Cardiac muscle cell (in vitro differentiated cells and primary cell): ENCODE measurements at regions not wholly inside any gene's neighbourhood (a gene's known extent, or its start where the extent isn't known, plus 50 kb on each side); places are given as distances from the start of the nearest gene placed in this dataset.
"Not testable (repeated sequence)": the region's sequence is repeated elsewhere in the genome, so short reads cannot be mapped to it uniquely, and the experiment has no call there.

ENCODE experiments used
- DNase-seq, 2 donors: peaks; one replicate each; pipeline versions ENCODE4 v3.0.0 to v3.0.0-alpha.2; 2010 to 2017; ENCODE audit warnings: low read depth in 1 of 2, low spot score in 1 of 2
- H3K27ac ChIP-seq: fragments of 200-600 bp; sonication (generic); 2 replicates; pipeline ENCODE4 v1.5.1; 2016
- H3K27me3 ChIP-seq: fragments of 200-600 bp; sonication (generic); 2 replicates; pipeline ENCODE4 v1.6.0; 2016; ENCODE audit warnings: control low read depth
- H3K36me3 ChIP-seq: fragments of 200-600 bp; sonication (generic); 2 replicates; pipeline ENCODE4 v1.5.1; 2016; ENCODE audit warnings: control low read depth
- H3K4me1 ChIP-seq: fragments of 200-600 bp; sonication (generic); 2 replicates; pipeline ENCODE4 v1.8.1; 2017; ENCODE audit warnings: low read depth, mild to moderate bottlenecking, mixed run types
- H3K4me3 ChIP-seq: fragments of 200-600 bp; sonication (generic); 2 replicates; pipeline ENCODE4 v1.5.1; 2016; ENCODE audit warnings: mild to moderate bottlenecking
- H3K9me3 ChIP-seq: fragments of 200-600 bp; sonication (generic); 2 replicates; pipeline ENCODE4 v1.5.1; 2017; ENCODE audit warnings: low read depth, mild to moderate bottlenecking, control low read depth
- TF ChIP-seq, protein P1 (sequence below): IDR thresholded peaks from 2 replicates; pipeline ENCODE4 v1.5.1; 2012; ENCODE audit warnings: low read depth, mild to moderate bottlenecking, low read length

DNA sequence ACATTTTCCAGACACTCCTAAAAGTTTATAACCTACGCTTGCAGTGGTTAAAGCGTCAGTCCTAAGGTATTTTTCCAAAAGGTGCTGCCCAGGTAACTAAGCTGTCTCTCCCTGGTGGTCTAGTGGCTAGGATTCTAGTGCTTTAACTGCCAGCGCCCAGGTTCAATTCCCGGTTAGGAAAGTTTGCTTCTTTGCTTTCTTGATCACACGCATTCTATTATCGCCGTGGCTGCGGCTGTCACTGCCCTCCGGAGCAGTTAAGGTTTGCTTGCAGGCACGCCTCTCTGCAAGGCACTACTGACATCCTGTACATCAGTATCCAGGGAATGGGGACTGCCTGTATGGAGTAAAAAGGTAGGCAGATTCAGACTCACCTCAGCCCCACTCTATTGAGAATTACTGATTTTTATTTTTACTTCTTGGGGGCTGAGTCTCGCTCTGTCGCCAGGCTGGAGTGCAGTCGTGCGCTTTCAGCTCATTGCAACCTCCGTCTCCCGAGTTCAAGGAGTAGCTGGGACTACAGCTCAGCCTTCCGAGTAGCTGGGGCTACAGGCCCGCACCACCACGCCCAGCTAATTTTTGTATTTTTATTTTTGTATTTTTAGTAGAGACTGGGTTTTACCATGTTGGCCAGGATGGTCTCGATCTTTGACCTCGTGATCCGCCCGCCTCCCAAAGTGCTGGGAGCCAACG, 53.2 kb upstream of the CFAP126 start:
- Histone ChIP-seq H3K36me3 (no peaks in the 10 kb centered on the region), H3K4me3 (peak overlapping the region; percentile 13), H3K27ac (no peak overlapping the region), H3K9me3 (no peaks in the 10 kb centered on the region), H3K27me3 (peaks cover 54% of the 10 kb centered on the region), H3K4me1 (no peaks in the 10 kb centered on the region)
- TF ChIP-seq, protein P1, sequence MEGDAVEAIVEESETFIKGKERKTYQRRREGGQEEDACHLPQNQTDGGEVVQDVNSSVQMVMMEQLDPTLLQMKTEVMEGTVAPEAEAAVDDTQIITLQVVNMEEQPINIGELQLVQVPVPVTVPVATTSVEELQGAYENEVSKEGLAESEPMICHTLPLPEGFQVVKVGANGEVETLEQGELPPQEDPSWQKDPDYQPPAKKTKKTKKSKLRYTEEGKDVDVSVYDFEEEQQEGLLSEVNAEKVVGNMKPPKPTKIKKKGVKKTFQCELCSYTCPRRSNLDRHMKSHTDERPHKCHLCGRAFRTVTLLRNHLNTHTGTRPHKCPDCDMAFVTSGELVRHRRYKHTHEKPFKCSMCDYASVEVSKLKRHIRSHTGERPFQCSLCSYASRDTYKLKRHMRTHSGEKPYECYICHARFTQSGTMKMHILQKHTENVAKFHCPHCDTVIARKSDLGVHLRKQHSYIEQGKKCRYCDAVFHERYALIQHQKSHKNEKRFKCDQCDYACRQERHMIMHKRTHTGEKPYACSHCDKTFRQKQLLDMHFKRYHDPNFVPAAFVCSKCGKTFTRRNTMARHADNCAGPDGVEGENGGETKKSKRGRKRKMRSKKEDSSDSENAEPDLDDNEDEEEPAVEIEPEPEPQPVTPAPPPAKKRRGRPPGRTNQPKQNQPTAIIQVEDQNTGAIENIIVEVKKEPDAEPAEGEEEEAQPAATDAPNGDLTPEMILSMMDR: no peak
- no peak for DNase-seq

DNA sequence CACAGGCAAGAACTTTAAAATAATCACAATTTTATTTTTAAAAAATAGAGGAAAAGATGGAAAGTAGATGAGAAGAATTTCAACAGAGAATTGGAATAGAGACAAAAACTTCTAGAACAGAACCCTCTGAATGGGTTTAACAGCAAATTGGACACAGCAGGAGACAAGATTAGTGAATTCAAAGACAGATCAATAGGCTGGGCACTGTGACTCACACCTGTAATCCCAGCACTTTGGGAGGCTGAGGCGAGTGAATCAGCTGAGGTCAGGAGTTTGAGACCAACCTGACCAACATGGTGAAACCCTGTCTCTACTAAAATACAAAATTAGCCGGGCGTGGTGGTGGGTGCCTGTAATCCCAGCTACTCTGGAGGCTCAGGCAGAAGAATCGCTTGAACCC, 49.9 kb upstream of the CFAP126 start:
- not testable (repeated sequence) for H3K27ac ChIP-seq, H3K4me3 ChIP-seq, H3K9me3 ChIP-seq, H3K36me3 ChIP-seq, DNase-seq, H3K4me1 ChIP-seq
- peaks cover 39% of the 10 kb centered on the region for H3K27me3 ChIP-seq
